ENCODE measurements at regions not wholly inside any gene's neighbourhood (a gene's known extent, or its start where the extent isn't known, plus 50 kb on each side); places are given as distances from the start of the nearest gene placed in this dataset.

DNA sequence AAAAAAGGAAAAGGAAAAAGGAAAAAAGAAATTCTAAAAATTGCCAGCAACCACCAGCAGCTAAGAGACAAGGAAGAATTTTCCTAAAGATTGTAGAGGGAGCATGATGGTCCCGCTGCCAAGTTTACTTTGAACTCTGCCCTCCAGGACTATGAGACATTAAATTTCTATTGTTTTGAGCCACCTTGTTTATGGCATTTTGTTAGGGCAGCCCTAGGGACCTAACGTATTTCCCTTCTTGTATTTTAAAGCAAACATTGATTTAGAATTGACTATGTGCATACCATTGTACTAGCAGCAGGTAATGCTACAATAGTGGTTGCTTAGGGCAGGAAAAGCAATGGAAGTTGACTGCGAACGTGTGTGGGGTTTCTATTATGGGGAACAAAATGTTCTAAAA lies 1414.2 kb downstream of the EFNB2 start:
- TF ChIP-seq, protein P1, sequence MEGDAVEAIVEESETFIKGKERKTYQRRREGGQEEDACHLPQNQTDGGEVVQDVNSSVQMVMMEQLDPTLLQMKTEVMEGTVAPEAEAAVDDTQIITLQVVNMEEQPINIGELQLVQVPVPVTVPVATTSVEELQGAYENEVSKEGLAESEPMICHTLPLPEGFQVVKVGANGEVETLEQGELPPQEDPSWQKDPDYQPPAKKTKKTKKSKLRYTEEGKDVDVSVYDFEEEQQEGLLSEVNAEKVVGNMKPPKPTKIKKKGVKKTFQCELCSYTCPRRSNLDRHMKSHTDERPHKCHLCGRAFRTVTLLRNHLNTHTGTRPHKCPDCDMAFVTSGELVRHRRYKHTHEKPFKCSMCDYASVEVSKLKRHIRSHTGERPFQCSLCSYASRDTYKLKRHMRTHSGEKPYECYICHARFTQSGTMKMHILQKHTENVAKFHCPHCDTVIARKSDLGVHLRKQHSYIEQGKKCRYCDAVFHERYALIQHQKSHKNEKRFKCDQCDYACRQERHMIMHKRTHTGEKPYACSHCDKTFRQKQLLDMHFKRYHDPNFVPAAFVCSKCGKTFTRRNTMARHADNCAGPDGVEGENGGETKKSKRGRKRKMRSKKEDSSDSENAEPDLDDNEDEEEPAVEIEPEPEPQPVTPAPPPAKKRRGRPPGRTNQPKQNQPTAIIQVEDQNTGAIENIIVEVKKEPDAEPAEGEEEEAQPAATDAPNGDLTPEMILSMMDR (IDR thresholded peaks at IDR 0.05; ENCODE audit: low read depth, low read length) = no peak

DNA sequence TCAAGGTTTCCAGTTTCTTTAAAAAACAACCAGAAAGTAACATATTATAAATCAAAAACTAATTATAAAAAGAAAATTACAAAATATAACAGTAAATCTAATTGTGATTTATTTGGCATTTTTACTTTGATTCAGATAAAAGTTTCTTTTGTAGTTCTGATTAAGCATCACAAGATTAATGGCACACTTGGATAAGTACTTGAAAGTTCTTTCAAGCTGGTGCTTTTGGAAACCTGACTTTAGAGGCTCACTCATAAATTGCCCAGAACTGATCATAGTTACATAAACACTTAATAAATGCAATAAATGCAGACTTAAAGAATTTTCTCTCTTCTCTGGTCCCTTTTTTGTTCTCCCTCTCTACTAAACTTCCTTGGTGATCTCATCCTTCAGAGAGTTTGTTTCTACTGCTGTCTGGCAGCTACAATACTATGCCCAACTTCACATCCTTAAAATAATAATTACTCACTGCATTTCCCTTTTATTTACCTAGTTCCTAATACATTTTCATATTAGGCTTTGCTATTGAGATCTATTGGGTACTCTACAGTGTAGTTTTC lies 1417.0 kb downstream of the EFNB2 start:
- TF ChIP-seq, protein P1 (IDR thresholded peaks at IDR 0.05; ENCODE audit: low read depth, low read length) = no peak
- H3K4me3 ChIP-seq (replicated peaks in 1 of 2; ENCODE audit: low read depth in 2 of 2, low read length in 2 of 2) = no peak overlapping the region
- DNase-seq (ENCODE audit: low read depth in 2 of 2) = peak in 1 of 2 donors; percentile 1

More for the DNA sequence above, 1414.2 kb downstream of the EFNB2 start:
- H3K4me3 ChIP-seq (replicated peaks in 1 of 2; ENCODE audit: low read depth in 2 of 2, low read length in 2 of 2) = no peak overlapping the region
- no peak for DNase-seq (ENCODE audit: low read depth in 2 of 2)

DNA sequence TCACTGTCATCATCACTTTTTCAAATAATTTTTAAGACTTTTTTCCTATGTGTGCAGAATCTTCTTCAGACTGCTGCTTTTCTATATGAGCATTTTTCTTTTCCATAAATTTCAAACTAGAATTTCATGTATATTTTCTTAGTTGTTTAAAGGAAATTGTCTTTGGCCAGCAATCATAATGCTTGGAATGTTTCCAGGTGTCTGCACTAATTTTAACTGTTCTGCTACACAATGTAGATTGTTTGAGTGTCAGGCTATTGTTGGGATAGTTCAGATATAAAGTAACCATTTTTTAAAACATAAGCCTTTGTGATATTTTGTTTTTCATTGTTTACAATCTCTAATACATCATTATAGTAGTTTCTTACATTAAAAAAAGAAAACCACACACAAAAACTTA lies 1418.5 kb downstream of the EFNB2 start:
- H3K4me3 ChIP-seq (replicated peaks in 1 of 2; ENCODE audit: low read depth in 2 of 2, low read length in 2 of 2) = no peak overlapping the region

DNA sequence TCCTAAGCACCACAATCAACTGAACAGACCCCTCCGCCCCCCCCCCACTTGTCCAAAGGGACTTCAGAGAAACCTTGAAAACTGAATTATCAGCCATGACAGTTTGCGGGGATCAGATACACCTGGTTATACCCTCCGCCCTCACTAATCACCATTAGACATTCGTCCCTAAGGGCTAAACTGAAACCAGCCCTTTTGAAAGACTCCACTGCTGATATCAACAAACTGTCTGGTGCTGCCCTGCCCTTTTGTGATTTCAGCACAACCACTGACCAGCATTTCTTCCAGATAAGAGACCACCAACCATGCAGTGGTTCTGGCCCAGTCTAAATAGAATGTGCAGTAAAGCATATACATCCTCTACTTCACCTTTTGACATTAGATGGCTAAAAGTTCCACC lies 1422.9 kb downstream of the EFNB2 start:
- TF ChIP-seq, protein P1 (IDR thresholded peaks at IDR 0.05; ENCODE audit: low read depth, low read length) = no peak
- no peak overlapping the region for H3K4me3 ChIP-seq (replicated peaks in 1 of 2; ENCODE audit: low read depth in 2 of 2, low read length in 2 of 2)
- DNase-seq (ENCODE audit: low read depth in 2 of 2) = no peak

More for the DNA sequence above, 1418.5 kb downstream of the EFNB2 start:
- no peak for DNase-seq (ENCODE audit: low read depth in 2 of 2)
- TF ChIP-seq, protein P1 (IDR thresholded peaks at IDR 0.05; ENCODE audit: low read depth, low read length) = no peak

DNA sequence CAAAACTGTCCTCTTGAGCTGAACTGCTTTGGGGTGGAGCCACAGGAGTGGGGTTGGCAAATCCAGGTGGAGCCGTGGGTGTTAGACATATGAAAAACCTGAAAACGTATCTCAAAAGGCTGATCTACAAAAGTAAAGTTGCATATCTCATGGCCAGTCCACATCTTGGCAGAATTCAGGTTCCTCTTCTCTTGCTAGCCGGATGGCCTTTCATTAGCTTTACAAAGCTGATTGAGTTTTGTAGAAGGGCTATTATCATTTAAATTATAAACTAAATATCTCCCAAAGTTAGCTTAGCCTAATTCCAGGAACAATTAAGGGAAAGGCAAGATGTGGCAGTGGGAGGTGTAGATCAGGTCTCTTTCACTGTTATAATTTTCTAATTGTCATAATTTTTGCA lies 1427.7 kb downstream of the EFNB2 start:
- no peak overlapping the region for H3K4me3 ChIP-seq (replicated peaks in 1 of 2; ENCODE audit: low read depth in 2 of 2, low read length in 2 of 2)
- TF ChIP-seq, protein P1 (IDR thresholded peaks at IDR 0.05; ENCODE audit: low read depth, low read length) = no peak
- DNase-seq (ENCODE audit: low read depth in 2 of 2) = no peak

DNA sequence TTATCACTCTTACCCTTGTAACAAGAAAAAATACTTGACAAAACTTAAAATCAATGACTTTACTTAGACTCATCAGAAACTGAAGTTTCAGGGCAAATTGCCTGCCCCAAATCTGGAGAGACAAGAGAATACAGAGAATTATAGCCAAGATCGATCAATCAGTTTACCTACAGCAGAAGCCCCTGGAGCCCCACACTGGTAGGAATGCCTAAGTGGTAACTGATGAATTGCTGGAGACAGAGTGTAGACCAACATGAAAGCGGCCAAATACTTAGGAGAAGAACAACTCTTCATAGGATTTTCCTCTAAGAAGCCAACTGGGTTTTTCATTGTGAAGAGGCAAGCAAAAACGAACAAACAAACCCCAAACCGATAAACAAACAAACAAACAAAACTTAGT lies 1430.0 kb downstream of the EFNB2 start:
- no peak overlapping the region for H3K4me3 ChIP-seq (replicated peaks in 1 of 2; ENCODE audit: low read depth in 2 of 2, low read length in 2 of 2)
- TF ChIP-seq, protein P1 (IDR thresholded peaks at IDR 0.05; ENCODE audit: low read depth, low read length) = no peak
- no peak for DNase-seq (ENCODE audit: low read depth in 2 of 2)

DNA sequence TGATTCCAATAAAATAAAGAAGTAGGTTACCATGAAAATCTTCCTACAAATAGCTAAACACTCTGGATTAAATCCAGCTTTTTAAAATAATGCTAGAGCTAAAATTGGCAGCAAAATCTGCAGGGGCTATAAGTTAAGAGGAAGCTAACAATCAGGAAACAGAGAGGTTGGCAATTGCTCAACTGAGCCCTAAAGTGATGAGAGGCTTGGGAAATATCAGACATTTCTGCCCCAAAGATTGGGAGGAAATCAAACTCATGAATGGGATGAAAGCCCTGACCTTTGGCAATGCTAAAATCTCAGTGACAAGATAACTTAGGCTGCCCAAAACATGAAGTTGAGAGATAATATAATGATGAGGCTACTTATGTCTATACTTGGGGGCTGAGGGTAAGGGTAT lies 1437.9 kb downstream of the EFNB2 start:
- no peak overlapping the region for H3K4me3 ChIP-seq (replicated peaks in 1 of 2; ENCODE audit: low read depth in 2 of 2, low read length in 2 of 2)

More for the DNA sequence above, 1437.9 kb downstream of the EFNB2 start:
- TF ChIP-seq, protein P1 (IDR thresholded peaks at IDR 0.05; ENCODE audit: low read depth, low read length) = no peak
- no peak for DNase-seq (ENCODE audit: low read depth in 2 of 2)
